NCI-H1436 treated with DMSO at 0.1 percent for 48 hours (cell line): ENCODE measurements at regions not wholly inside any gene's neighbourhood (a gene's known extent, or its start where the extent isn't known, plus 50 kb on each side); places are given as distances from the start of the nearest gene placed in this dataset.

Experiments
- DNase-seq: peaks from one replicate; lab custom pipeline; 2025; lab: John Stamatoyannopoulos, UW

GRCh38 chr10:118537623-118538022 lies 57.8 kb downstream of the PRLHR start:
- no peak for DNase-seq

- no peak for DNase-seq
Observed at GRCh38 chr10:118534136-118534535, 61.3 kb downstream of the PRLHR start.

GRCh38 chr10:118531105-118531852 lies 64.2 kb downstream of the PRLHR start:
- DNase-seq: no peak

GRCh38 chr10:118528426-118528825 lies 67.0 kb downstream of the PRLHR start:
- DNase-seq: no peak

GRCh38 chr10:118523775-118524174 lies 71.7 kb downstream of the PRLHR start:
- no peak for DNase-seq

GRCh38 chr10:118522791-118523498 lies 72.5 kb downstream of the PRLHR start:
- no peak for DNase-seq

- no peak for DNase-seq
Observed at GRCh38 chr10:118521415-118522117, 73.9 kb downstream of the PRLHR start.

GRCh38 chr10:118520116-118520742 lies 75.2 kb downstream of the PRLHR start:
- DNase-seq: no peak

- DNase-seq: no peak
Observed at GRCh38 chr10:118518095-118518494, 77.4 kb downstream of the PRLHR start.

- DNase-seq: no peak
Observed at GRCh38 chr10:118516716-118517115, 78.7 kb downstream of the PRLHR start.

GRCh38 chr10:118513174-118513573 lies 82.3 kb downstream of the PRLHR start:
- no peak for DNase-seq

GRCh38 chr10:118511711-118512110 lies 83.7 kb downstream of the PRLHR start:
- DNase-seq: no peak

- no peak for DNase-seq
Observed at GRCh38 chr10:118508863-118509262, 86.6 kb downstream of the PRLHR start.

GRCh38 chr10:118508355-118508754 lies 87.1 kb downstream of the PRLHR start:
- no peak for DNase-seq

GRCh38 chr10:118506671-118507590 lies 88.5 kb downstream of the PRLHR start:
- DNase-seq: peak; percentile 97

GRCh38 chr10:118505363-118505762 lies 90.1 kb downstream of the PRLHR start:
- no peak for DNase-seq

- peak; percentile 13 for DNase-seq
Observed at GRCh38 chr10:118504467-118505205, 90.8 kb downstream of the PRLHR start.

- DNase-seq: no peak
Observed at GRCh38 chr10:118504044-118504443, 91.4 kb downstream of the PRLHR start.

- no peak for DNase-seq
Observed at GRCh38 chr10:118503192-118503591, 92.3 kb downstream of the PRLHR start.

- DNase-seq: no peak
Observed at GRCh38 chr10:118501637-118502440, 93.6 kb downstream of the PRLHR start.
